Brain pericyte (primary cell): ENCODE measurements at regions not wholly inside any gene's neighbourhood (a gene's known extent, or its start where the extent isn't known, plus 50 kb on each side); places are given as distances from the start of the nearest gene placed in this dataset.
"Not testable (repeated sequence)": the region's sequence is repeated elsewhere in the genome, so short reads cannot be mapped to it uniquely, and the experiment has no call there.

Experiments
- DNase-seq: peaks from one replicate; pipeline ENCODE4 v3.0.0-alpha.2; 2012; ENCODE audit warnings: low read depth, low spot score

- no peak for DNase-seq
Observed at GRCh38 chr6:15158821-15159619, 86.8 kb upstream of the JARID2 start.

GRCh38 chr6:15160812-15161211, 85.1 kb upstream of the JARID2 start:
- DNase-seq = no peak

- not testable (repeated sequence) for DNase-seq
Observed at GRCh38 chr6:15164855-15165254, 81.0 kb upstream of the JARID2 start.

- no peak for DNase-seq
Observed at GRCh38 chr6:15166121-15166520, 79.7 kb upstream of the JARID2 start.

- no peak for DNase-seq
Observed at GRCh38 chr6:15170126-15170525, 75.7 kb upstream of the JARID2 start.

- no peak for DNase-seq
Observed at GRCh38 chr6:15171026-15171425, 74.8 kb upstream of the JARID2 start.

- DNase-seq = no peak
Observed at GRCh38 chr6:15176816-15177370, 69.0 kb upstream of the JARID2 start.

GRCh38 chr6:15183979-15184378, 61.9 kb upstream of the JARID2 start:
- no peak for DNase-seq

GRCh38 chr6:15184441-15184861, 61.4 kb upstream of the JARID2 start:
- DNase-seq = no peak

- DNase-seq = not testable (repeated sequence)
Observed at GRCh38 chr6:15185111-15185510, 60.8 kb upstream of the JARID2 start.

- DNase-seq = not testable (repeated sequence)
Observed at GRCh38 chr6:15193451-15193850, 52.4 kb upstream of the JARID2 start.

GRCh38 chr6:15194453-15194852, 51.4 kb upstream of the JARID2 start:
- DNase-seq = no peak
